ENCODE measurements at regions not wholly inside any gene's neighbourhood (a gene's known extent, or its start where the extent isn't known, plus 50 kb on each side); places are given as distances from the start of the nearest gene placed in this dataset.

- TF ChIP-seq, protein P1, sequence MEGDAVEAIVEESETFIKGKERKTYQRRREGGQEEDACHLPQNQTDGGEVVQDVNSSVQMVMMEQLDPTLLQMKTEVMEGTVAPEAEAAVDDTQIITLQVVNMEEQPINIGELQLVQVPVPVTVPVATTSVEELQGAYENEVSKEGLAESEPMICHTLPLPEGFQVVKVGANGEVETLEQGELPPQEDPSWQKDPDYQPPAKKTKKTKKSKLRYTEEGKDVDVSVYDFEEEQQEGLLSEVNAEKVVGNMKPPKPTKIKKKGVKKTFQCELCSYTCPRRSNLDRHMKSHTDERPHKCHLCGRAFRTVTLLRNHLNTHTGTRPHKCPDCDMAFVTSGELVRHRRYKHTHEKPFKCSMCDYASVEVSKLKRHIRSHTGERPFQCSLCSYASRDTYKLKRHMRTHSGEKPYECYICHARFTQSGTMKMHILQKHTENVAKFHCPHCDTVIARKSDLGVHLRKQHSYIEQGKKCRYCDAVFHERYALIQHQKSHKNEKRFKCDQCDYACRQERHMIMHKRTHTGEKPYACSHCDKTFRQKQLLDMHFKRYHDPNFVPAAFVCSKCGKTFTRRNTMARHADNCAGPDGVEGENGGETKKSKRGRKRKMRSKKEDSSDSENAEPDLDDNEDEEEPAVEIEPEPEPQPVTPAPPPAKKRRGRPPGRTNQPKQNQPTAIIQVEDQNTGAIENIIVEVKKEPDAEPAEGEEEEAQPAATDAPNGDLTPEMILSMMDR (conservative IDR thresholded peaks at IDR 0.05; ENCODE audit: low read depth in 2 of 2) = no peak
- TF ChIP-seq ZNF331 (CRISPR knock-in tag; IDR thresholded peaks at IDR 0.05; ENCODE audit: low read depth) (no peak), POLR2AphosphoS5 (IDR thresholded peaks at IDR 0.05; ENCODE audit: low read depth) (no peak), REST (IDR thresholded peaks at IDR 0.05; ENCODE audit: unreplicated experiment) (no peak), EZH2phosphoT487 (IDR thresholded peaks at IDR 0.05; ENCODE audit: unreplicated experiment) (no peak), JUNB (IDR thresholded peaks at IDR 0.05; ENCODE audit: unreplicated experiment) (no peak), EZH2 (IDR thresholded peaks at IDR 0.05; ENCODE audit: low read depth, unreplicated experiment) (no peak), ZNF462 (CRISPR knock-in tag; IDR thresholded peaks at IDR 0.05) (no peak), STAT1 (IDR thresholded peaks at IDR 0.05; ENCODE audit: unreplicated experiment) (no peak)
- TF ChIP-seq, protein P2, sequence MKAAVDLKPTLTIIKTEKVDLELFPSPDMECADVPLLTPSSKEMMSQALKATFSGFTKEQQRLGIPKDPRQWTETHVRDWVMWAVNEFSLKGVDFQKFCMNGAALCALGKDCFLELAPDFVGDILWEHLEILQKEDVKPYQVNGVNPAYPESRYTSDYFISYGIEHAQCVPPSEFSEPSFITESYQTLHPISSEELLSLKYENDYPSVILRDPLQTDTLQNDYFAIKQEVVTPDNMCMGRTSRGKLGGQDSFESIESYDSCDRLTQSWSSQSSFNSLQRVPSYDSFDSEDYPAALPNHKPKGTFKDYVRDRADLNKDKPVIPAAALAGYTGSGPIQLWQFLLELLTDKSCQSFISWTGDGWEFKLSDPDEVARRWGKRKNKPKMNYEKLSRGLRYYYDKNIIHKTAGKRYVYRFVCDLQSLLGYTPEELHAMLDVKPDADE (IDR thresholded peaks at IDR 0.05) = no peak
These were observed 497.7 kb downstream of the BRINP1 start for GRCh38 chr9:118871531-118871930.

All from GM23338 (cell line).